AG04450 (cell line): ENCODE measurements at regions not wholly inside any gene's neighbourhood (a gene's known extent, or its start where the extent isn't known, plus 50 kb on each side); places are given as distances from the start of the nearest gene placed in this dataset.

Experiments used
- CTCF ChIA-PET: fragments of 300-600, 350-600 bp; formaldehyde crosslinking; extraction: SDS; loops from one replicate; lab custom pipeline; 2022; ENCODE audit warnings: antibody characterized with exemption, inconsistent platforms; lab: Charles Lee
- POLR2A ChIA-PET: fragments of 350-600 bp; formaldehyde crosslinking; extraction: SDS; loops from one replicate; lab custom pipeline; 2021; ENCODE audit warnings: antibody characterized with exemption, inconsistent platforms; lab: Yijun Ruan, JAX
- DNase-seq: peaks from one replicate; pipeline ENCODE4 v3.0.0-alpha.2; 2011; ENCODE audit warnings: low read depth, low spot score
- H3K27ac ChIP-seq: one replicate; pipeline ENCODE4 v1.5.1; 2012; ENCODE audit warnings: low read depth, low read length, control low read depth
- H3K27me3 ChIP-seq: one replicate; pipeline ENCODE4 v1.6.0; 2012; ENCODE audit warnings: low read length; ENCODE audit not compliant: control insufficient read depth, insufficient read depth
- H3K4me3 ChIP-seq: 2 replicates; pipeline ENCODE4 v1.5.1; 2011; ENCODE audit warnings: mild to moderate bottlenecking, low read depth, low read length, control low read depth
- H3K9me3 ChIP-seq: 2 replicates; pipeline ENCODE4 v1.5.1; 2012; ENCODE audit warnings: low read length; ENCODE audit not compliant: control insufficient read depth, insufficient read depth
- TF ChIP-seq, protein P1 (sequence below): IDR thresholded peaks from 2 replicates; pipeline ENCODE4 v1.5.1; 2011; ENCODE audit warnings: low read depth, low read length, control low read depth, inconsistent platforms

GRCh38 chr4:15240764-15241163 is 187.1 kb upstream of the C1QTNF7 start:
- Histone ChIP-seq H3K27ac (no peak overlapping the region), H3K4me3 (no peak overlapping the region), H3K27me3 (no peaks in the 10 kb centered on the region), H3K9me3 (peaks cover 4% of the 10 kb centered on the region)
- TF ChIP-seq, protein P1, sequence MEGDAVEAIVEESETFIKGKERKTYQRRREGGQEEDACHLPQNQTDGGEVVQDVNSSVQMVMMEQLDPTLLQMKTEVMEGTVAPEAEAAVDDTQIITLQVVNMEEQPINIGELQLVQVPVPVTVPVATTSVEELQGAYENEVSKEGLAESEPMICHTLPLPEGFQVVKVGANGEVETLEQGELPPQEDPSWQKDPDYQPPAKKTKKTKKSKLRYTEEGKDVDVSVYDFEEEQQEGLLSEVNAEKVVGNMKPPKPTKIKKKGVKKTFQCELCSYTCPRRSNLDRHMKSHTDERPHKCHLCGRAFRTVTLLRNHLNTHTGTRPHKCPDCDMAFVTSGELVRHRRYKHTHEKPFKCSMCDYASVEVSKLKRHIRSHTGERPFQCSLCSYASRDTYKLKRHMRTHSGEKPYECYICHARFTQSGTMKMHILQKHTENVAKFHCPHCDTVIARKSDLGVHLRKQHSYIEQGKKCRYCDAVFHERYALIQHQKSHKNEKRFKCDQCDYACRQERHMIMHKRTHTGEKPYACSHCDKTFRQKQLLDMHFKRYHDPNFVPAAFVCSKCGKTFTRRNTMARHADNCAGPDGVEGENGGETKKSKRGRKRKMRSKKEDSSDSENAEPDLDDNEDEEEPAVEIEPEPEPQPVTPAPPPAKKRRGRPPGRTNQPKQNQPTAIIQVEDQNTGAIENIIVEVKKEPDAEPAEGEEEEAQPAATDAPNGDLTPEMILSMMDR, result no peak
- ChIA-PET CTCF (no interaction called here), POLR2A (no interaction called here)
- no peak for DNase-seq

- DNase-seq, result no peak
- Histone ChIP-seq H3K4me3 (no peak overlapping the region), H3K27me3 (no peaks in the 10 kb centered on the region), H3K27ac (no peak overlapping the region), H3K9me3 (peaks cover 4% of the 10 kb centered on the region)
- POLR2A ChIA-PET, result interaction anchor here (0.5 kb wide), 1 partner anchor 9 kb away, joined by 3 read pairs; no protein-coding TSS in a partner anchor
- CTCF ChIA-PET, result interaction anchor here (1.0 to 3.3 kb wide), 2 partner anchors 215 to 228 kb away, joined by 3 to 22 read pairs; partner anchors contain the start of gene CC2D2A
- TF ChIP-seq, protein P1, result no peak
Measured at GRCh38 chr4:15242021-15242420, 185.8 kb upstream of the C1QTNF7 start.

GRCh38 chr4:15244354-15244753 is 183.5 kb upstream of the C1QTNF7 start:
- Histone ChIP-seq H3K27me3 (no peaks in the 10 kb centered on the region), H3K27ac (peak overlapping the region; percentile 3), H3K9me3 (peaks cover 4% of the 10 kb centered on the region), H3K4me3 (no peak overlapping the region)
- TF ChIP-seq, protein P1, result no peak
- no peak for DNase-seq
- ChIA-PET POLR2A (no interaction called here), CTCF (interaction anchor here (3.3 kb wide), 1 partner anchor 213 kb away, joined by 22 read pairs; no protein-coding TSS in a partner anchor)

GRCh38 chr4:15245006-15245530 is 182.8 kb upstream of the C1QTNF7 start:
- TF ChIP-seq, protein P1, result no peak
- DNase-seq, result no peak
- POLR2A ChIA-PET, result no interaction called here
- CTCF ChIA-PET, result no interaction called here
- Histone ChIP-seq H3K27me3 (no peaks in the 10 kb centered on the region), H3K9me3 (peaks cover 4% of the 10 kb centered on the region), H3K4me3 (no peak overlapping the region), H3K27ac (no peak overlapping the region)

DNA sequence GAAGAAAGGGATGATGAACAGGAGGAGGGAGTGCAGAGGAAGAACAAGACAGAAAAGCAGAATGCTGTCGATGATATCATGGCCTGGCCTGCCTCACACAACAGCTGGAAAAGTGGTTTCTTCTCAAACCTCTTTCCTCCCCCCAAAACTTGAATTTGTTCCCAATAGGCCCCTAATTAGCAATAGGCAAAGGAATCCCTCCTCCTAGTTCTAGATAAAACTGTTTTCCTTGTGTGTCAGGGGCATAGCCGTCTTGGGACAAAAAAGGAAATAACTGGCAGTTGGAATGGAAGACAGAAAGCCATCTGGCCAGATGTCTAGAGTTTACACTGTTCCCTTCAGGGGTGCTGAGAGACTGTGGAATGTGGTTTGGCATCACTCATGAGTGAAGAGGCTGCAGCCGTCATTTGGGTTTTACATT is 177.8 kb upstream of the C1QTNF7 start:
- Histone ChIP-seq H3K4me3 (no peak overlapping the region), H3K9me3 (no peaks in the 10 kb centered on the region), H3K27me3 (no peaks in the 10 kb centered on the region), H3K27ac (no peak overlapping the region)
- CTCF ChIA-PET, result interaction anchor here (0.6 kb wide), 1 partner anchor 85 kb away, joined by 8 read pairs; no protein-coding TSS in a partner anchor
- POLR2A ChIA-PET, result interaction anchor here (0.6 kb wide), 1 partner anchor 199 kb away, joined by 3 read pairs; no protein-coding TSS in a partner anchor
- DNase-seq, result no peak
- TF ChIP-seq, protein P1, result no peak
